ENCODE measurements at regions not wholly inside any gene's neighbourhood (a gene's known extent, or its start where the extent isn't known, plus 50 kb on each side); places are given as distances from the start of the nearest gene placed in this dataset.

DNA sequence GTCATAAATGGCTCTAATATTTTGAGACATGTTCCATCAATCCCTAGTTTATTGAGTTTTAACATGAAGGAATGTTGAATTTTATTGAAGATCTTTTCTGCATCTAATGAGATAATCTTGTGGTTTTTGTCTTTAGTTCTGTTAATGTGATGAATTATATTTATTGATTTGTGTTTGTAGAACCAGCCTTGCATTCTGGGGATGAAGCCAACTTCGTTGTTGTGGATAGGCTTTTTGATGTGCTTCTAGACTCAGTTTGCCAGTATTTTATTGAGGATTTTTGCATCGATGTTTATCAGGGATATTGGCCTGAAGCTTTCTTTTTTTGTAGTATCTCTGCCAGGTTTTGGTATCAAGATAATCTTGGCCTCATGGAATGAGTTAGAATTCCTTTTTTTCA, 72.0 kb upstream of the CD96 start:
- TF ChIP-seq, protein P1, sequence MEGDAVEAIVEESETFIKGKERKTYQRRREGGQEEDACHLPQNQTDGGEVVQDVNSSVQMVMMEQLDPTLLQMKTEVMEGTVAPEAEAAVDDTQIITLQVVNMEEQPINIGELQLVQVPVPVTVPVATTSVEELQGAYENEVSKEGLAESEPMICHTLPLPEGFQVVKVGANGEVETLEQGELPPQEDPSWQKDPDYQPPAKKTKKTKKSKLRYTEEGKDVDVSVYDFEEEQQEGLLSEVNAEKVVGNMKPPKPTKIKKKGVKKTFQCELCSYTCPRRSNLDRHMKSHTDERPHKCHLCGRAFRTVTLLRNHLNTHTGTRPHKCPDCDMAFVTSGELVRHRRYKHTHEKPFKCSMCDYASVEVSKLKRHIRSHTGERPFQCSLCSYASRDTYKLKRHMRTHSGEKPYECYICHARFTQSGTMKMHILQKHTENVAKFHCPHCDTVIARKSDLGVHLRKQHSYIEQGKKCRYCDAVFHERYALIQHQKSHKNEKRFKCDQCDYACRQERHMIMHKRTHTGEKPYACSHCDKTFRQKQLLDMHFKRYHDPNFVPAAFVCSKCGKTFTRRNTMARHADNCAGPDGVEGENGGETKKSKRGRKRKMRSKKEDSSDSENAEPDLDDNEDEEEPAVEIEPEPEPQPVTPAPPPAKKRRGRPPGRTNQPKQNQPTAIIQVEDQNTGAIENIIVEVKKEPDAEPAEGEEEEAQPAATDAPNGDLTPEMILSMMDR (conservative IDR thresholded peaks at IDR 0.05), result no peak
- Mint-ChIP-seq H3K4me3 (no peak overlapping the region), H3K27ac (no peak overlapping the region), H3K27me3 (ENCODE audit: insufficient read depth) (no peaks in the 10 kb centered on the region), H3K4me1 (peaks cover 4% of the 10 kb centered on the region), H3K9me3 (no peaks in the 10 kb centered on the region), H3K36me3 (ENCODE audit: low read depth) (no peaks in the 10 kb centered on the region)
- Histone ChIP-seq H3K36me3 (ENCODE audit: control insufficient read depth, insufficient read depth, low read length) (no peaks in the 10 kb centered on the region), H3K27ac (ENCODE audit: low read depth, low read length) (no peak overlapping the region), H3K4me3 (ENCODE audit: low read length) (no peak overlapping the region), H3K27me3 (ENCODE audit: control insufficient read depth, insufficient read depth, low read length, poor library complexity, severe bottlenecking) (no peaks in the 10 kb centered on the region), H3K4me1 (ENCODE audit: control insufficient read depth, insufficient read depth, low read length) (no peaks in the 10 kb centered on the region), H3K9me3 (ENCODE audit: control insufficient read depth, low read length) (no peaks in the 10 kb centered on the region), H3K9ac (ENCODE audit: extremely low read depth, low read length, poor library complexity, severe bottlenecking) (no peak overlapping the region)
- DNase-seq, result no peak
- WGBS, 2 experiments (ENCODE audit: insufficient coverage in 1 of 2, insufficient read length in 1 of 2), result 83 to 87% methylated on average over 2 of the region's 2 CpGs

DNA sequence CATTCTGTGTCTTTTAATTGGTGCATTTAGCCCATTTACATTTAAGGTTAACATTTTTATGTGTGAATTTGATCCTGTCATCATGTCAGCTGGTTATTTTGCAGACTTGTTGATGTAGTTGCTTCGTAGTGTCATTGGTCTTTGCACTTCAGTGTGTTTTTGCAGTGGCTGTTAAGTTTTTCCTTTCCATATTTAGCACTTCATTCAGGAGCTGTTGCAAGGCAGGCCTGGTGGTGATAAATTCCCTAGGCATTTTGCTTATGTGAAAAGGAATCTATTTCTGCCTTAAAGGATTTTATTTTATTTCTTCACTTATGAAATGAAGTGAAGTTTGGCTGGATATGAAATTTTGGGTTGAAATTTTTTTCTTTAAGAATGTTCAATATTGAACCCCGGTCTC, 70.2 kb upstream of the CD96 start:
- no peak overlapping the region for H3K4me3 Mint-ChIP-seq

DNA sequence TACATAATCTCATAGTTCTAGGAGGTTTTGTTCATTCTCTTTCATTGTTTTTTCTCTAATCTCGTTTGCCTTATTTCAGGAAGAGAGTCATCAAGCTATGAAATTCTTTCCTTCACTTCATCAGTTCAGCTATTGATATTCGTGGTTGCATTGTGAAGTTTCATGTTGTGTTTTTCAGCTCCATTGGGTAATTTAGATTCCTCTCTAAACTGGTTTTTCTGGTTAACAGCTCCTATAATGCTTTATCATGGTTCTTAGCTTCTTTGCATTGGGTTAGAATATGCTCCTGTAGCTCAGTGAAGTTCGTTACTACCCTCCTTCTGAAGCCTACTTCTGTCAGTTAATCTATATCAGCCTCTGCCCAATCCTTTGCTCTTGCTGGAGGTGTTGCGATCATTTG, 69.4 kb upstream of the CD96 start:
- H3K9me3 Mint-ChIP-seq, result no peaks in the 10 kb centered on the region
- Histone ChIP-seq H3K27me3 (ENCODE audit: control insufficient read depth, insufficient read depth, low read length, poor library complexity, severe bottlenecking) (no peaks in the 10 kb centered on the region), H3K4me3 (ENCODE audit: low read length) (no peak overlapping the region), H3K36me3 (ENCODE audit: control insufficient read depth, insufficient read depth, low read length) (no peaks in the 10 kb centered on the region), H3K9me3 (ENCODE audit: control insufficient read depth, low read length) (no peaks in the 10 kb centered on the region), H3K4me1 (ENCODE audit: control insufficient read depth, insufficient read depth, low read length) (no peaks in the 10 kb centered on the region), H3K9ac (ENCODE audit: extremely low read depth, low read length, poor library complexity, severe bottlenecking) (no peak overlapping the region), H3K27ac (ENCODE audit: low read depth, low read length) (no peak overlapping the region)
- H3K36me3 Mint-ChIP-seq (ENCODE audit: low read depth), result no peaks in the 10 kb centered on the region
- no peak for DNase-seq
- H3K27ac Mint-ChIP-seq, result no peak overlapping the region
- H3K4me1 Mint-ChIP-seq, result peaks cover 4% of the 10 kb centered on the region
- H3K4me3 Mint-ChIP-seq, result no peak overlapping the region
- 86 to 88% methylated on average over 3 to 4 of the region's 4 CpGs for WGBS, 2 experiments (ENCODE audit: insufficient coverage in 1 of 2, insufficient read length in 1 of 2)
- H3K27me3 Mint-ChIP-seq (ENCODE audit: insufficient read depth), result no peaks in the 10 kb centered on the region
- TF ChIP-seq, protein P1 (conservative IDR thresholded peaks at IDR 0.05), result no peak

More for the DNA sequence above, 70.2 kb upstream of the CD96 start:
- WGBS, 2 experiments (ENCODE audit: insufficient coverage in 1 of 2, insufficient read length in 1 of 2), result 96% methylated on average over 2 of the region's 2 CpGs; no CpG with 5 or more reads in 1 of the 2 experiments
- Histone ChIP-seq H3K36me3 (ENCODE audit: control insufficient read depth, insufficient read depth, low read length) (no peaks in the 10 kb centered on the region), H3K9ac (ENCODE audit: extremely low read depth, low read length, poor library complexity, severe bottlenecking) (no peak overlapping the region), H3K27me3 (ENCODE audit: control insufficient read depth, insufficient read depth, low read length, poor library complexity, severe bottlenecking) (no peaks in the 10 kb centered on the region), H3K9me3 (ENCODE audit: control insufficient read depth, low read length) (no peaks in the 10 kb centered on the region), H3K4me1 (ENCODE audit: control insufficient read depth, insufficient read depth, low read length) (no peaks in the 10 kb centered on the region), H3K4me3 (ENCODE audit: low read length) (no peak overlapping the region), H3K27ac (ENCODE audit: low read depth, low read length) (no peak overlapping the region)
- no peaks in the 10 kb centered on the region for H3K27me3 Mint-ChIP-seq (ENCODE audit: insufficient read depth)
- H3K9me3 Mint-ChIP-seq, result no peaks in the 10 kb centered on the region
- TF ChIP-seq, protein P1 (conservative IDR thresholded peaks at IDR 0.05), result no peak
- no peak for DNase-seq
- no peaks in the 10 kb centered on the region for H3K36me3 Mint-ChIP-seq (ENCODE audit: low read depth)
- H3K4me1 Mint-ChIP-seq, result peaks cover 4% of the 10 kb centered on the region
- no peak overlapping the region for H3K27ac Mint-ChIP-seq
